ENCODE measurements at regions not wholly inside any gene's neighbourhood (a gene's known extent, or its start where the extent isn't known, plus 50 kb on each side); places are given as distances from the start of the nearest gene placed in this dataset.
A peak's percentile ranks its signal among the peaks of the same experiment; 100 is the strongest.
"Not testable (repeated sequence)": the region's sequence is repeated elsewhere in the genome, so short reads cannot be mapped to it uniquely, and the experiment has no call there.

DNA sequence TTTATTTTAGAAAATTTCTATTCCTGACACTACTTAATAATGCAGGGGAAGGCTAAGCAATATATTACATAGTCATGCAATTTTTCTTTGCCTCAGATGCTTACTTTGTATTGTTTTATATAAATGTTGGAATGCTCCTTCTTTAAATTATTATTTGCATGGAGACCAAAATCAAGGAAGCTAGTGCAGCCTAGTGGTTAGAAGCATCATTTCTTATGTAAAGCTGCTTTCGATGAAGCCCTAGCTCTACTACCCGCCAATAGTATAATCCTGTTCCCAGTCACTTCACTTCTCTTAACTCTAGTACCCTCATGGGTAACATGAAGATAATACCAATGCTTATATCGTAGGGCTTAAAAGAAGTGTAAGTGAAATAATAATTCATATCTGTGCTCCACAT lies 198.9 kb downstream of the LRATD1 start:
- no peak for DNase-seq

DNA sequence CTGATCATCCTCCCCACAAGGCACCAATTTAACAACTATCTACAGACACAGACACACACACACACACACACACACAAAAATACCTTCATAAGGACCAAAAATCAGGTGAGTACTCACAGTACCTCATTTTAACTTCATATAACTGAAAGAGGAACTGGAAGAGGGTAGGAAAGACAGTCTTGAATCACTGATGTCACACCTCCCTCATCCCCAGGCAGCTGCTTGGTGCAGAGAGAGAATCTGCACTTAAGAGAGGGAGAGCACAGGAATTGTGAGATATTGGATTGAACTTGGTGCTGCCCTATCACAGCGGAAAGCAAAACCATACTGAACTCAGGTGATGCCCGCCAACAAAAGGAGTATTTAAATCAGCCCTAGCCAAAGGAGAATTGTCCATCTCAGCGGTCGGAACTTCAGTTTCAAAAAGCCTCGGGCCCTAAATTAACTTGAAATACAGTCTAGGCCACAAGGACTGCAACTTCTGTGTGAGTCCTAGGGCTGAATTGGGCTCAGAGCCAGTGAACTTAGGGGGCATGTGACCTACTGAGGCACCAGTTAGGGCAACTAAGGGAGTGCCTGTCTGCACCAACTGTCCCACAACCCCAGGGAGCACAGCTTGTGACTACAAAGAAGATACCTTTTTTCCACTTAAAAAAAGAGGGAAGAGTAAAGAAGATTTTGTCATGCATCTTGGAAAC lies 211.1 kb downstream of the LRATD1 start:
- no peak for DNase-seq

DNA sequence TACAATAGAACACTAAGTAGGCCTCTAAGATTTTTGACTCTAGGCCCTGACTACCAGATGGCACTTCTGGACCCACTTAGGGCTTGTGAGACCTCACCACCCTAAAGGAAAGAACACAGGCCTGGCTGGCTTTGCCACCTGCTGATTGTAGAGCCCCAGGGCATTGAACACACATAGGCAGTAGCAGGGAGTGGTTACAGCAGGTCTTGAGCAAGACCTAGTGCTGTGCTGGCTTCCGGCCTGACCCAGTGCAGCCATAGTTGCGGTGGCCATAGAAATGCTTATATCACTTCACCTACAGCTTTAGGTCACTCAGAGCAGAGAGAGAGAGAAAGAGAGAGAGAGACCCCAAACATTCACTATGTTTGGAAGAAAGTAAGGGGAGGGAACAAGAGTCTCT lies 223.2 kb downstream of the LRATD1 start:
- no peak for DNase-seq

DNA sequence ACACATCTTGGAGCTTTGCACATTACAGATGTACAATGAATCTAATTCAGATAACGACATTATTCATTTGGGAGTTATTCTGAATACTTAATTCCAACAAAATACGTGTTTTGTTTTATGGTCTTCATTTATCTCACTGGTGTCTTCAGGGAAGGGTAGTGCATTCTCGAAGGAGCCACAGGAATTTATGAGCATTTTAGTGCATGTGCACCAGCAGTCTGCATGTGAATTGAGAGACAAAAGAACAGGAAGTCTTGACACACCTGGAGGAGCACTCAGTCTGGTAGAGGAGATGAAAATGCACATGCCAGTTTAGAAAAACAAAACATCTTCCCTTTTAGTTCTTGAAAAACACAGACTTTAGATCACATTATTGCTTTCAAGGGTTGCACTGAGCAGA lies 228.7 kb downstream of the LRATD1 start:
- DNase-seq = no peak

DNA sequence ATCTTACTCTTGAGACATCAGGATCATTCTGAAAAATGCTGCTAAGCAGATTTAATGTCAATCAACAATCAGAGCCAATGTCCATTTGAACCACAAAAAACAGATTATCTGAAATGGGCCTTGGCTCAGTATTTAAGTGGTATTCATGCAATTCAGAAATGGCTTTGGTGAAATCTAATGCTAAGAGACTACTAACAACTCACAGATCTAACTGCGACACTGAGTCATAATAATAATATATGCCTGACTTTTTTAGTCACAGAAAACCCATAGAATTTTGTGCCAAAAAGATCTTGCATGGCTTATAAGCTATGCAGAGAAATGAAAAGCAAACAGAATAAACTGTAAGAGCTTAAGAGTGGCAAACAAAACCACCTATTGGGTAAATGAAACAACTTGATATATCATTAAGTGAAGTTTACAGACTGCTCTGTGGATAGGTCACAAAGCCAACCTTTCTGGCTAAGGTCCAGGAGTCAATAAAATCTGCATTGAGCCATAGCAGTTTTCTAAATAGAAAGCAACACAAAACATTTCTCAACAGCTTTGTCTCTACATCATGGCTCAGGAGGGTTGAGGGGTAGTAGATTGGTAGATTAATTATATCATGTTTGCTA lies 234.3 kb downstream of the LRATD1 start:
- peak; percentile 99 for DNase-seq

DNA sequence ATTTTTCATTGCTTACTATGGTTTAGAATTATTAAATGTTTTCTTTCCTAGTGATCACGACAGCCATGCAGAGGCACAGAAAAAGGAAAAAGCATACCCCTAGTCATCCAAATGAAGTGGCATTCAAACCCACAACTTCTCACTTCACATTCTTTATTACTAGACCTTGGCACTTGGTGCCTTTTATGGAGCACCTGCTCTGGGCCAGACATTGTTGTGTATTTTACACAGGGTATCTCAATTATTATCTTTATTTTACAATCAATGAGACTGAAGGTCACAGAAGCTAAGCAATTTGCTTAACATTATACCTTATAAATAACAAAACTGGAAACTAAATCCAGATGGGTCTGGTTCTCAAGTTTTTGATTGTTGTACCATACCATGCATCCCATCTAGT lies 235.3 kb downstream of the LRATD1 start:
- no peak for DNase-seq

DNA sequence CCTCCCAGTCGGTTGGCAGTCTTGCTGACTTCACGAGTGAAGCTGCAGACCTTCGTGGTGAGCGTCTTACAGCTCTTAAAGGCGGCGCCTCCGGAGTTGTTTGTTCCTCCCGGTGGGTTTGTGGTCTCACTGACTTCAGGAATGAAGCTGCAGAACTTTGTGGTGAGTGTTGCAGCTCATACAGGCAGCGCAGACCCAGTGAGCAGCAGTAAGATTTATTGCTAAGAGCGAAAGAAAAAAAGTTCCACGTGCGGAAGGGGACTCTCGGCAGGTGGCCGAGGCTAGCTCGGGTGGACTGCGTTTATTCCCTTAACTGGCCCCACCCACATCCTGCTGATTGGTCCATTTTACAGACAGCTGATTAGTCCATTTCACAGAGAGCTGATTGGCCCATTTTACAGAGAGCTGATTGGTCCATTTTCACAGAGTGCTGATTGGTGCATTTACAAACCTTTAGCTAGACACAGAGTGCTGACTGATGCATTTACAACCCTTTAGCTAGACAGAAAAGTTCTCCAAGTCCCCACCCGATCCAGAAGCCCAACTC lies 240.3 kb downstream of the LRATD1 start:
- no peak for DNase-seq

DNA sequence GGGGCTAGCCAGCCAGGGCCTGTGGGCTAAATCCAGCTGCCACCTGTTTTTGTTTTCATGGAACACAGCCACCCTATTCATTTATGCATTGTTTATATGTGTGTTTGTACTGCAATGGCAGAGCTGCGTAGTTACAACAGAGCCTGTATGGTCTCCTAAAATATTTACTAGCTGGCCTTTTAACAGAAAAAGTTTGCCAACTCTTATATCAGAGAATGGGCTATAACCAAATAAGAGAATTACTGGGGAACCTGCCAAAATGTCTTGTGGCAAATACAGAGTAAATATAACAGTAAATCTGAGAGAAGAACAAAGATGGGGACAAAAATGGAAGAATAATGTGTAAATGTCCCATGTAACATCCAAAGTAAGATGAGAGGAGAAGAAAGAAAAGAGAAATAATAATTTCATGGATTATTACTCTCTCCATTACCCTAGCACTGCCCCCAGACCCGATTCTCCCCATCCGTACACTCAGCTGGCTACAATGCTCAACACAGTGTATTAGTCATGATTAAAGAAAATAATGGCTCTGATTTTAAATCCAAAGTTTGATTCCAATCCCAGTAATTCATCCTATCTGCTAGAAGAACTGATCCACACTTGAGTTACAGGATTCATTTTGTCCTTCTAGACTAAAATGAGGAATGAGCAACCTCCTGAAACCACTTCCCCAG lies 249.3 kb downstream of the LRATD1 start:
- DNase-seq = no peak

DNA sequence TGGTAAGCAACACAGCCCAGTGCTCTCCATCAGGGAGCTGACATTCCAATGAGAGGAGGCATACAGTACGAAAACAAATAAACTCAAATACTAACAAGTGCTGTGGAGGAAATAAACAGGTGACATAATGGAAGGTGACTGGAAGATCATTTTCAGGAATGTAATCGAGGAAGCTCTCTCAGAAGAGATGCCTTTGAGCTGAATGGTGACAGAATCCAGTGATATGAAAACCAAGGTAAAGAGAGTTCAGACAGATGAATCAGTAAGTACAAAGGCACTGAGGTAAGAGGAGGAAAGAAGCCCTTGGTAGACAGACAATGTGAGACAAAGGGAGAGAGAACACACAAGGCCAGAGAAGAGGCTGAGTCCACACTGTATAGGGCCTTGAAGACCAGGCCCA lies 252.1 kb downstream of the LRATD1 start:
- DNase-seq = no peak

DNA sequence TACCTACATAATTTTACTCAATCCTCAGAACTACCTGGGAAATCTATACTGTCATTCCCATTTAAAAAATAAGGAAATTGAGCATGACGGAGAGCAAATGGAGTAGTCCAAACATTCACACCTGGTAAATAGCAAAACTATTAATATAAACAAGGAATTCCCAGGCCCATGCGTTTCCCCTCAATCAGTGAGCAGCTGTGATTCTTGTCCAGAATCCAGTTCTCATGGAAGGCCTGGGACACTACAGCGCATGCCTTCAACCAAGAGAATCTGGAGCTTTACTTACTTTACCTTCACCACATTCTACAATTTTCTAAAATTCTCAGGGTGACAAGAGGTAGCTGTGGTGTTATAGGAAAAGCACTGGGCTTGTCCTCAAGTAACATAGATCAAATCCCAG lies 259.0 kb downstream of the LRATD1 start:
- no peak for DNase-seq

DNA sequence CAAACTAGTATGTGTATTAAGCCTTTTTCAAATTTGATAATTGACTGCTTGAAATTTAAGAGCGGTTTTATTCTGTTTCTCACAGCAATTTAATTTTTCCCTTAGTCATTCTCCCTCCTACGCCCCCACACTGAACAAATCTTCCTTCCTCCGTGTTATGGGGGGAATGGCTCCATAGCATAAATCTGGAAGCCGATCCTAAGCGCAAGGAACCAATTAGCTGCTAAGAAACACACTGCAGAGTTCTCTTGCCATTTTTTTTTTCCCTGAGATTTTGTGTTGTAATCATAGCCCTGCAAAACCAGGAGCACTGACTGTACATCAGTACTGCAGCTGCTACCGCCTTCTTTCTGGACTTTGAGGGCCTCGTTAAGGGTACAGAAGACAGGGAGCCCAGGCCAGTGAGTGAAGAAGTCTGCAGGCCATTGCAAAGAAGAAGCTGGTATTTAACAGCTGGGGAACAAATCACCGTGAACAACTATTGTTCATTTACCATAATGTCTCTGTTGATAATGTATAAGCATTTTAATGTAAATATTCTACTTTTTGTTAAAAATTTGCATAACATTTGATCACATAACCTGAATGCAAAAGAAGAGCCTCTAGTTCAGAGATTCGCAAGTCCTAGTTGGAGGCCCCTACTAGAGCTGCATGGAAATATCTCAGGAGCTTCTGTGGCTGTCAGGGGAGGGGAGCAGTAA lies 264.0 kb downstream of the LRATD1 start:
- no peak for DNase-seq

DNA sequence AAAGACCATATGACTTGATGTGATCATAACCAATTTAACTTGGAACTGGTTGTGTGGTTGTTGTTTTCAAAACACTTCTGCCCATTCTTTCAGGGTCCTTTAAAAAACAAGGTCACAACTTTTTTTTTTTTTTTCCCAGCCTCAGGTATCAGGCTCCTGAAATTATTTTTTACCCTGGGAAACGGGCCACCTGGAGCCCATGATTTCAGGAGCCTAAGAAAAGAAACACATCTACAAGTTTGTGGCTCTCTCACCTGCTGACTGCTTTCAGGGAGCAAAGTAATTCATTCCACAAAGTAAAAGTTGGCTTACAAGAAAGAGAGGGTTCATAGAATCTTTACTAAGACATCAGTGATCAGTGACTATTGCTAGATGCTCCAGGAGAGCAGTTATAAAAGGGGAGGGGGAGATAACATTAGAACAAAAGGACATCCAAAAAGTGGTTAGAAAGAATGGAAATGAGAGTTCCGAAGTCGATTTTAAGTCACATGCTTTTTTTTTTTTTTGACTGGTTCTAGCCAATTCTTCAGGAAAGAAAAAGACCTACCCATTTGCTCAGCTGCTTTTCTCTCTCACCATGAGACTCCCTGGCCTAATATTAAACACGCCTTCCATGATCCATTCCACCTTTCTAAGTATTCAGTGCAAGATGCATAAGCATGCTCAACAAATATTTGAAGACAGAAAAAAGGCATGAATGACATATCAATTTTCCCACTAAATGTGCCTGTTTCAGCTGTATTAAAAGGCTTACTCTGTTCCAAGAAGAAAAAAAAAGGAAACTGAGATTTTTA lies 267.3 kb downstream of the LRATD1 start:
- DNase-seq = no peak

DNA sequence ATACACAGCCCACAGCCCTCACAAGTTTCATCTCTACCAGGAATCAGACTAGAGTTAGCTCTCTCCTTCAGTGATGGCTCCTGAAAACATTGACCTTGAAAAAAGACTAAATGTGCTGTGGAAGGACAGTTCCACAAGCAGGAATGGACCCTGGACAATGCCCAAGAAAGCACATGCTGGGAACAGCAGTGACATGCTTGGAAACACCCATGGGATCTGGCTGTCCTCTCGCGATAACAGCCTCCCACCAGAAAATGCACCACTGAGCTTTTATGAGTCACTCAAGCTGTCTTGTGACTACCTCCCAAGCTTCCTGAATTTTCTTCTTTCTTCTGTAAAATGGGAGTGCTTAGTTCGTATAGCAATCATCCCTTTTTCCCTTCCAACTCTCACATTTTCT lies 269.2 kb downstream of the LRATD1 start:
- no peak for DNase-seq

DNA sequence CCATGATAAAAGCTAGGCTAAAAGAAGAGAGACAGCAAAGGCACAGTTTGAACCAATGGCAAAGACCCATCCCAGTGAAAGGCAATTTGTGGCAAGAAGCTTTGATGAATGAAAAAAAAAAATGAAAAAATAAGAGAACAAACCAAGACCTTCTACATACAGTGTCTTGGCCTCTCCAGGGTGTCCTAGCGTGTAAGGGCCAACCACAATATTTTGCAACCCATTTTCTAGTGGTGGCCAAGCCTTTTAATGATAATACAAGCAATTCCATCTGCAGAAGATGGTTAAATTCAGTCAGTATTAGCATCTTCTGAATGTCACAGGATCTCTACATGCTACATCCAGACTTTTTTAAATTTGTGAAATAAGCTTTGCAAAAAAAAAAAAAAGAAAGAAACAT lies 270.4 kb downstream of the LRATD1 start:
- no peak for DNase-seq

DNA sequence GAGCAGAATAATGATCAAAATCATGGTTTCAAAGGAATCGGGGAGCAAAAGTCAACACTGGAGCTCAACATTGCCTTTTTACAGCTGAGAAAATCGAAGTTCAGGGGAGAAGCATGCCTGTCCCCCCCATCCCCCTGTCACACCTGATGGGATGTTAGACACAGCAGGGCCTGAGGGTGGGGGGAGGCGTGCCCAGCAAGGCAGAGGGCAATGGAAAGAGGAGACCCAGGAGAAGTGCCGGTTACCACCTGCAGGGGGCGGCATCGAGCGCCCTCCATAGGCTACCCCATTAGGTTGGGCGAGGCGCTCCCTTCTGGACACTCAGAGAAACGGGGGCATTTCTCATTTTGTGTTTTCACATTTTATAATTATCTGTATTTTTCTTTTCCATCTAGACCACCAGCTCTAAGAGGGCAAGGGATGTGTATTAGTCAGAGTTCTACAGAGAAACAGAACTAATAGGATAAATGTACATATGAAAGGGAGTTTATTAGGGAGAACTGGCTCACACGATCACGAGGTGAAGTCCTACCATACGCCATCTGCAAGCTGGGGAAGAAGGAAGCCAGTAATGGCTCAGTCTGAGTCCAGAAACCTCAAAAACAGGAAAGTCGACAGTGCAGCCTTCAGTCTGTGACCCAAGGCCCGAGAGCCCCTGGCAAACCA lies 271.3 kb downstream of the LRATD1 start:
- peak; percentile 14 for DNase-seq

DNA sequence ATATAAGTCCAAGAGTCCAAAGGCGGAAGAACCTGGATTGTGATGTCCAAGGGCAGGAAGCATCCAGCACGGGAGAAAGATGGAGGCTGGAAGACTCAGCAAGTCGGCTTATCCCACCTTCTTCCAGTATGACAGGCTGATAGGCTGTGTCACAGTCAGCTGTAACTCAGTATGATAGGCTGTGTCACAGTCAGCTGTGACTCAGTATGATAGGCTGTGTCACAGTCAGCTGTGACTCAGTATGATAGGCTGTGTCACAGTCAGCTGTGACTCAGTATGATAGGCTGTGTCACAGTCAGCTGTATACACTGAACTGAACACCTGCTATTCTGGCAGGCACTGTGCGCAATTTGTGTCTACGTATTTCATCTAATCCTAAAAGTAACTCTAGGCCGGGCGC lies 271.9 kb downstream of the LRATD1 start:
- DNase-seq = not testable (repeated sequence)

DNA sequence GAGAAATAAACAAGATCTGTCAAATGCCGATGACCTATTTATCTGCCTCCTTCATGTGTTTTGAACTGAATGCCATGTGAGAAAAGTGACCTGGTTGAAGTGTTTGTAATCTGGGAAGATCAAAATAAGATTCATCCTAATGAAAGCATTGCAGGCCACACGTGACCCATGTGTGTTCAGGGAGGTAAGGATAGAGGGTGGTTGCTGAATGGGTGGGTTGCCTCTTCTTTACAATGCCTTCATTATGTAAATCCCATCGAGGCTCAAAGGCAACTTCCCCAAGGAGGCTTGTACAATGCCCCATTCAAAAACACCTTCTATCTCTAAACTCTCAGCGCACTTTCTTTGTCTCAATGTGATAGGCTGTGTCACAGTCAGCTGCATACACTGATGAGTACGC lies 273.1 kb downstream of the LRATD1 start:
- no peak for DNase-seq

DNA sequence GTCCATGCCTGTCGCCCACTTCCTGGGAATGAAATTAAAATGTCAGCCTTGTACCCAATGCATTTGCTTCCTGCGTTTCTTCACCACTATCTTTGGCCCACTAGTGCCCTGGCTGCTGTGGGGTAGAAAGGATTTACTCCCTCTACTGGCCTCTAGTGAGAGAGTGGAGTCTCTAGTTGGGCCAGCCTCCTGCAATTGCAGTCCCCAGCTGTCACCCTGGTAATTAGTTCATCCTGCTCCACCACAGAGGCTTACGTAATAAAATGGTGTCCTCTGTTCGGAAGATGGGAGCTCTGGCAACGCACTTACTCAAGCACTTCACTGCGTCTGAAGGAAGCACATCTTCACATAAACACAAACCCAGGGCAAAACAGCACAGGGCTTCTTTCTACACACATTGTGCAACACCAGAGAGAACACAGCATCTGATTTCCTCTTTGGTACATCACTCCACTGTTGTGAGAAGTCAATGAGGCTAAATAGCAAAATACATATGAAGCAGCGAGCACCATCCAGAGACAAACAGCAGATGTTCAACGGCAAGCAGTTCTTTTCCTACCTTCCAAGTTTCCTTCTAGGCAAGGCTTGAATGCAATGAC lies 274.6 kb downstream of the LRATD1 start:
- no peak for DNase-seq

DNA sequence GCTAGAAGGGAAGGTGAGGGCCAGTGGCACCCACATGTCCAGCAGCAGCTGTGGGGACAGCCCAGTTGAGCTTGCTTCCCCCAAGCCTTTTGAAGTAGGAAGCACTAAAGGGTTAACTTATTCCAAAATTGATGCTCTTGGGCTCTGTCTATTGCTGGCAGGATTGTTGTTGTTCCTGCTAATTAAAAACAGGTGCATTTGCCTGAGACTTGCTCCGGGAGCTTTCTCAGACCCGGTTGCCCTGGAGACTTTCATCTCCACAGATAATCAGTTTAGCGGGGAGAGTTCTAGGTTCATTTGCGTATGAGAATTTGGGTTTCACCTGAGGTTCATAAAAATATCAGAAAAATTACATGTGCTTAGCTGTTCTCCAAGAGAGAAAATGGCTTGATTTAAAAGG lies 277.3 kb downstream of the LRATD1 start:
- DNase-seq = no peak

DNA sequence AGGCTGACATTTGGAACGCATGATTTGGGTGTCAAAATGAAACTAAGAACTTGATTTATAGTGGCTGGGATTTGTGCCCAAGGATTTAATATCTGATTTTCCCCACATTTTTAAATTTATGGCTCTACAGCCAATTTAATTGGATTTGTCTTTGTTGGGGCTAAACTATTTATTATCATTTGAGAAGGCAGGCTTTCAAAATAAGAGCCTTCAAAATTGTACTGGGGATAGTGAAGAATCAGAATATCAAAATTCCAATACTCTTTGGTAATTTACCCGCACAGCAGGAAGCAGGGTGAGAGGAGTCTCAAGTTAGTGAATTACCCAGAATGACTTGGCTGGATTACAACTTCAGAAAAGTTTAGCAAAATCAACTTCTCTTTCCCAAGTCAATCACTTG lies 278.1 kb downstream of the LRATD1 start:
- no peak for DNase-seq

DNA sequence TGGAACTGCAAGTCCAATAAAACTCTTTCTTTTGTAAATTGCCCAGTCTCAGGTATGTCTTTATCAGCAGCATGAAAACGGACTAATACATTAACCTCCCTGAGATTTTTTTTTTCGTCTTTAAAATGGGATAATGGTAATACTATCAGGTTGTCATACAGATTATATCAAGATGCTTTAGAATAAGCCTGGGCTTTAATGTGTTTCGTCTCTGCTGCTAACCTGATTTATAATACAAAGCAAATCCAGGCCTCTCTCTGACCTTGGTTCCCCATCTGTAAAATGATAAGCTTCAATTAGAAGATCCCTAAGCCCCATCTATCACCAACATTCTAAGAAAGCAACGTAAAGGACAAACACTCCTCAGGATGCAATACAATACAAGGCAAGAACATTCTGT lies 283.5 kb downstream of the LRATD1 start:
- DNase-seq = no peak

Data from NCI-H345 (cell line).